Liver (tissue), 2 donors: ENCODE measurements at regions not wholly inside any gene's neighbourhood (a gene's known extent, or its start where the extent isn't known, plus 50 kb on each side); places are given as distances from the start of the nearest gene placed in this dataset.

Source experiments
- CTCF ChIP-seq: fragments of 150-350 bp; IDR thresholded peaks from 2 replicates; pipeline ENCODE4 v1.5.1; 2017; ENCODE audit warnings: improper control_type of control experiment, low read depth, low read length; ENCODE audit not compliant: missing input control
- FOXA1 ChIP-seq: IDR thresholded peaks from 2 replicates; pipeline ENCODE4 v1.6.1; 2016; ENCODE audit warnings: antibody characterized with exemption
- donor health status: healthy.

GRCh38 chr3:101068876-101069606 is 75.8 kb upstream of the ABI3BP start:
- TF ChIP-seq CTCF: no peak
- TF ChIP-seq FOXA1: no peak
